AG04450 (cell line): ENCODE measurements at regions not wholly inside any gene's neighbourhood (a gene's known extent, or its start where the extent isn't known, plus 50 kb on each side); places are given as distances from the start of the nearest gene placed in this dataset.

Experiments
- CTCF ChIA-PET: fragments of 300-600, 350-600 bp; formaldehyde crosslinking; extraction: SDS; loops from one replicate; lab custom pipeline; 2022; ENCODE audit warnings: antibody characterized with exemption, inconsistent platforms; lab: Charles Lee
- POLR2A ChIA-PET: fragments of 350-600 bp; formaldehyde crosslinking; extraction: SDS; loops from one replicate; lab custom pipeline; 2021; ENCODE audit warnings: antibody characterized with exemption, inconsistent platforms; lab: Yijun Ruan, JAX
- DNase-seq: peaks from one replicate; pipeline ENCODE4 v3.0.0-alpha.2; 2011; ENCODE audit warnings: low read depth, low spot score
- H3K27ac ChIP-seq: one replicate; pipeline ENCODE4 v1.5.1; 2012; ENCODE audit warnings: low read depth, low read length, control low read depth
- H3K27me3 ChIP-seq: one replicate; pipeline ENCODE4 v1.6.0; 2012; ENCODE audit warnings: low read length; ENCODE audit not compliant: control insufficient read depth, insufficient read depth
- H3K4me3 ChIP-seq: 2 replicates; pipeline ENCODE4 v1.5.1; 2011; ENCODE audit warnings: mild to moderate bottlenecking, low read depth, low read length, control low read depth
- H3K9me3 ChIP-seq: 2 replicates; pipeline ENCODE4 v1.5.1; 2012; ENCODE audit warnings: low read length; ENCODE audit not compliant: control insufficient read depth, insufficient read depth
- TF ChIP-seq, protein P1 (sequence below): IDR thresholded peaks from 2 replicates; pipeline ENCODE4 v1.5.1; 2011; ENCODE audit warnings: low read depth, low read length, control low read depth, inconsistent platforms

DNA sequence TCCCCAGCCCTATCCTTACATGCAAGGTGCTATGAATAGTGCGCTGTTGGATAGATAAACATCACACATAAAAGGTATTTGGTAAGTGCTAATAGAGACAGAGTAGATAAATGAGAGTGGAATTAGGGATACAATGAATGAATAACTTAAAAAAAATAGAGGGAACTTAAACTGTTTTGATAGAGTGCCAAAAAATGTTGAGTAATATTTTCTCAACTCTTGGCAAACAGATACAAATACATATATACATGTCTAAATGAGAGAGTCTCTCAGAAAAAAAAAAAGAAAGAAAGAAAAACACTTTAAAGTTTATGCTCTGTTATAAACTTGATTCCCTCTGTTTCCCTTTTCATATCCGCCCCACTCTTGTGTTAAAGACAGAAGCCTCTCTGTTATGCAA lies 667.4 kb downstream of the ROBO2 start:
- ChIA-PET POLR2A (no interaction called here), CTCF (no interaction called here)
- no peak overlapping the region for H3K4me3 ChIP-seq
- no peak for DNase-seq
- TF ChIP-seq, protein P1, sequence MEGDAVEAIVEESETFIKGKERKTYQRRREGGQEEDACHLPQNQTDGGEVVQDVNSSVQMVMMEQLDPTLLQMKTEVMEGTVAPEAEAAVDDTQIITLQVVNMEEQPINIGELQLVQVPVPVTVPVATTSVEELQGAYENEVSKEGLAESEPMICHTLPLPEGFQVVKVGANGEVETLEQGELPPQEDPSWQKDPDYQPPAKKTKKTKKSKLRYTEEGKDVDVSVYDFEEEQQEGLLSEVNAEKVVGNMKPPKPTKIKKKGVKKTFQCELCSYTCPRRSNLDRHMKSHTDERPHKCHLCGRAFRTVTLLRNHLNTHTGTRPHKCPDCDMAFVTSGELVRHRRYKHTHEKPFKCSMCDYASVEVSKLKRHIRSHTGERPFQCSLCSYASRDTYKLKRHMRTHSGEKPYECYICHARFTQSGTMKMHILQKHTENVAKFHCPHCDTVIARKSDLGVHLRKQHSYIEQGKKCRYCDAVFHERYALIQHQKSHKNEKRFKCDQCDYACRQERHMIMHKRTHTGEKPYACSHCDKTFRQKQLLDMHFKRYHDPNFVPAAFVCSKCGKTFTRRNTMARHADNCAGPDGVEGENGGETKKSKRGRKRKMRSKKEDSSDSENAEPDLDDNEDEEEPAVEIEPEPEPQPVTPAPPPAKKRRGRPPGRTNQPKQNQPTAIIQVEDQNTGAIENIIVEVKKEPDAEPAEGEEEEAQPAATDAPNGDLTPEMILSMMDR, result no peak
- no peaks in the 10 kb centered on the region for H3K27me3 ChIP-seq
- no peaks in the 10 kb centered on the region; the same call in 1 of the 2 replicates for H3K9me3 ChIP-seq
- no peak overlapping the region for H3K27ac ChIP-seq

DNA sequence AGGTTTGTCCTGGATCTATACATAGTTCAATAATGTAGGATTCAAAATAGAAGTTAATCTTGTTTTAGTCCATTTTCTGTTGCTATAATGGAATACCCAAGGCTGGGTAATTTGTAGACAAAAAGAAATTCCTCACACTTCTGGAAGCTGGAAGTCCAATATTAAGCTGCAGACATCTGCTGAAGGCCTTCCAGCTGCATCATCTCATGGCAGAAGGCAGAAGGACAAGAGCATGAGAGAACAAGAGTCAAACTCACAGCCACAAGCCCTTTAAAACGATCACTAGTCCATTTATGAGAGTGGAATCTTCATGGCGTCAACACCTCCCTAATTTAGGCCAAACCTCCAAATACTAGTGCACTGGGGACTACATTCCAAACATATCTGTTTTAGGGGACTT lies 669.3 kb downstream of the ROBO2 start:
- H3K27ac ChIP-seq, result no peak overlapping the region
- DNase-seq, result no peak
- POLR2A ChIA-PET, result no interaction called here
- no peak overlapping the region for H3K4me3 ChIP-seq
- H3K9me3 ChIP-seq, result no peaks in the 10 kb centered on the region
- TF ChIP-seq, protein P1, result no peak
- CTCF ChIA-PET, result no interaction called here
- H3K27me3 ChIP-seq, result no peaks in the 10 kb centered on the region

DNA sequence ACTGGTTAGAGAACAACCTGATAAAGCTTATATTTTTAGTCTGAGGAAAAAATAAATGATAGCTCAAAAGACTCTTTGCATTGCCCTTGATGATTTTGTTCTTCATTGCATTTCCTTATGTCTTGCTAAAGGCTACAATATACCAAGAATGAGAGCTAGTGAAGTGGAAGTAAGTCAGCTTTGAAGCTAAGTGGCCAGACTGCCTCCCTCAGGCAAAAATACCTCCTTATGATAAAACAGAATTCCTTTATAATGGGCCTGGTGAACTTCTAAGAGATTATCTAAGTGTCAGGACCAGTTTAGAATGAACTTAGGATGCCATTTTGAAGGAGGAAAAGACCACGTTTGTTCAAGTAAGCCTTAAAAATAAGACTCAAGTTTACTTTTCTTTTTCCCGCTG lies 678.4 kb downstream of the ROBO2 start:
- no peak overlapping the region for H3K27ac ChIP-seq
- H3K27me3 ChIP-seq, result no peaks in the 10 kb centered on the region
- no peak for DNase-seq
- no peaks in the 10 kb centered on the region for H3K9me3 ChIP-seq
- TF ChIP-seq, protein P1, result no peak
- ChIA-PET POLR2A (no interaction called here), CTCF (no interaction called here)
- no peak overlapping the region for H3K4me3 ChIP-seq

DNA sequence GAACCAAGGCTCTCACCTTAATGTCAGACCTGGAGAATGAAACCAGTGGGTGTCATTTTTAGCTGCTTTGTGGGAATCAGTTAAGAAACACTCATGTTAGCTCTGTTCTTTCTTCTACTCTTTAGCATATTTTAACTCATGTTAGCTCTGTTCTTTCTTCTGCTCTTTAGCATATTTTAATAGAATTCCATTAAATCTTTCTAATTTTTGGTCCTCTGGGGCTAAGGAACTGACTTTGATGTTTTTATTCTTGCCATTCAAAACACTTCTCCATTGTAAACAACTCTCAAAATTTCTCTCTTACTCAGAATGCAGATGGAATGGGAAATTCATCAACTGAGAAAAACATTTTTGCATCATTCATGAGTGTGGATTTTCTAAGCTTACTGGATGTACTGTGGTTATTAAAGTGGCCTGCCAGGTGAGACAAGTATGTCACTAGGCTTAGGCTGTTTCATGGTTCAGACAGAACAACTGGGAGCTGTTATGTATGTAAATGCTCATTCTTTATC lies 680.6 kb downstream of the ROBO2 start:
- ChIA-PET CTCF (no interaction called here), POLR2A (no interaction called here)
- Histone ChIP-seq H3K27me3 (no peaks in the 10 kb centered on the region), H3K4me3 (no peak overlapping the region), H3K9me3 (no peaks in the 10 kb centered on the region), H3K27ac (no peak overlapping the region)
- no peak for DNase-seq
- TF ChIP-seq, protein P1, result no peak

DNA sequence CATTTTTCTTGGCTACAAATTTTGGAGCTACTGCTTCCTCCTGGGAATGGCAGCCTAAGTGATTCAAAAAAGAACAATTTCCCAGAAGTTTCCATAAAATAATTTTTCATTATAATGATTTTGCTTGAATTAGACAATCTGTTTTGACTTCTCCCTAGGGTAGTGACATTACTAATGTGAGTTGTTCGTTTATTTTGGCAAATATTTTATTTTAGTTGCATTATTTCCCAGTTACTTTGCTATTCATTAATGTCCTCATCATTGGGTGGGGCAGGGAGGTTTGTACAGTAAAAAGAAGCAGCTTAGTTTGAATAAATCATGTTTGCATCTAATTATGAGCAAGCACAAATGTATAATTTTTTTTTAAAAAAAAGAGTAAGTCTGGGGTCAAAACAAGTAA lies 686.6 kb downstream of the ROBO2 start:
- Histone ChIP-seq H3K27ac (no peak overlapping the region), H3K4me3 (no peak overlapping the region), H3K9me3 (no peaks in the 10 kb centered on the region), H3K27me3 (no peaks in the 10 kb centered on the region)
- ChIA-PET CTCF (interaction anchor here (0.5 kb wide), 1 partner anchor 13 kb away, joined by 9 read pairs; no protein-coding TSS in a partner anchor), POLR2A (no interaction called here)
- DNase-seq, result no peak
- TF ChIP-seq, protein P1, result no peak
